ENCODE measurements at regions not wholly inside any gene's neighbourhood (a gene's known extent, or its start where the extent isn't known, plus 50 kb on each side); places are given as distances from the start of the nearest gene placed in this dataset.

- no peak for DNase-seq
- H3K27me3 Mint-ChIP-seq = no peaks in the 10 kb centered on the region
- CTCF ChIA-PET = no interaction called here
- H3K4me1 Mint-ChIP-seq = no peaks in the 10 kb centered on the region
- no peaks in the 10 kb centered on the region for H3K36me3 Mint-ChIP-seq
- H3K27ac Mint-ChIP-seq = no peak overlapping the region
- no peak overlapping the region for H3K4me3 Mint-ChIP-seq
- ATAC-seq = no peak
- no peaks in the 10 kb centered on the region for H3K9me3 Mint-ChIP-seq (ENCODE audit: low read depth)
Measured at GRCh38 chr2:6343076-6343475, 522.6 kb downstream of the CMPK2 start.

GRCh38 chr2:6352247-6352646 lies 513.5 kb downstream of the CMPK2 start:
- CTCF ChIA-PET = no interaction called here
- Mint-ChIP-seq H3K4me1 (no peaks in the 10 kb centered on the region), H3K4me3 (no peak overlapping the region), H3K27ac (no peak overlapping the region), H3K36me3 (no peaks in the 10 kb centered on the region), H3K9me3 (ENCODE audit: low read depth) (no peaks in the 10 kb centered on the region), H3K27me3 (no peaks in the 10 kb centered on the region)
- ATAC-seq (no peak), DNase-seq (no peak)

DNA sequence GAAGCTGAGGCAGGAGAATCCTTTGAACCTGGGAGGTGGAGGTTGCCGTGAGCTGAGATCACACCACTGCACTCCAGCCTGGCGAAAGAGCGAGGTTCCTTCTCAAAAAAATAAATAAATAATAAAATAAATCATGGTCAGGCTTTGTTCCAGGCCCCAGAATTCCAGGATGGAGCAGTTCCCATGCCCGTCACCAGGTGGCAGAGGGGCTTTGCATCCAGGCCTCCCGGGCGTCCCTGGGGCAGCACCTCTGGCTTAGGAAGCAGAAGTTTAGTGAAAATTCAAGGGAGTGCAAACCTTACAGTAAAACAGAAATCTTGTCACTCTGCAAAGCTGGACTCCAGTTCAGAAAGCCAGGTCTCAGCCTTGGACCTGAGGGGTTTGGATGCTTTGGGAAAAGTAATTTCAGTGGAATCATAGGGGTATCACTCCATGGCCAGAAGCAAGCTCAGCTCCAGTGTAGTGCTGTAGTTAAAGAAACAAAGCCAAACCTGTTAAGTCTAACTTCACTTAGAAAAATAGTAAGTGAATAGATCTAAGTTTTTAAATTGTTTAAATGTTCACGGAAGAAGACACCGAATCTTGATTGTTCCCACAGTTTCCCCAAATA lies 512.7 kb downstream of the CMPK2 start:
- no peak for ATAC-seq
- H3K27ac Mint-ChIP-seq = no peak overlapping the region
- no peak overlapping the region for H3K4me3 Mint-ChIP-seq
- no peaks in the 10 kb centered on the region for H3K9me3 Mint-ChIP-seq (ENCODE audit: low read depth)
- no peaks in the 10 kb centered on the region for H3K36me3 Mint-ChIP-seq
- no peak for DNase-seq
- H3K4me1 Mint-ChIP-seq = no peaks in the 10 kb centered on the region
- H3K27me3 Mint-ChIP-seq = no peaks in the 10 kb centered on the region
- CTCF ChIA-PET = no interaction called here

GRCh38 chr2:6353669-6354068 lies 512.0 kb downstream of the CMPK2 start:
- ATAC-seq (no peak), DNase-seq (no peak)
- Mint-ChIP-seq H3K9me3 (ENCODE audit: low read depth) (no peaks in the 10 kb centered on the region), H3K36me3 (no peaks in the 10 kb centered on the region), H3K4me1 (no peaks in the 10 kb centered on the region), H3K27me3 (no peaks in the 10 kb centered on the region), H3K4me3 (no peak overlapping the region), H3K27ac (no peak overlapping the region)
- CTCF ChIA-PET = no interaction called here

DNA sequence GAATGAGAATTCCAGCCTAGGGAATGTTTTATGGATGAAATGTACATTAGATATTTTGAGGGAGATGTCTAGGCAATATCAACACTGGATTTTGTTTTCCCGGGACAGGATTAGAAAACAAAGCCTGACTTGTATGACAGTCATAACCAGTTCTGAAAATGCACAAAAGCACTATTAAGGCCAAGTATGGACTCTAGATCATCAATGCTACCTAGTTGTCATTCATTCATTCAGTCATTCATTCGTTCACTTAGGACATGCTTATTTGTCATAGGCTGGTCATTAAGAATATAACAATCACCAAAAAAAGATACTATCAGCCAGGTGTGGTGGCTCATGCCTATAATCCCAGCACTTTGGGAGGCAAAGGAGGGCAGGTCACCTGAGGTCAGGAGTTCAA lies 511.2 kb downstream of the CMPK2 start:
- Mint-ChIP-seq H3K27me3 (no peaks in the 10 kb centered on the region), H3K9me3 (ENCODE audit: low read depth) (peaks cover 2% of the 10 kb centered on the region), H3K27ac (no peak overlapping the region), H3K4me3 (no peak overlapping the region), H3K4me1 (no peaks in the 10 kb centered on the region), H3K36me3 (no peaks in the 10 kb centered on the region)
- CTCF ChIA-PET = no interaction called here
- ATAC-seq (no peak), DNase-seq (no peak)

GRCh38 chr2:6355886-6356761 lies 509.6 kb downstream of the CMPK2 start:
- no peak overlapping the region for H3K27ac Mint-ChIP-seq
- DNase-seq (no peak), ATAC-seq (no peak)
- peaks cover 2% of the 10 kb centered on the region for H3K9me3 Mint-ChIP-seq (ENCODE audit: low read depth)
- H3K36me3 Mint-ChIP-seq = no peaks in the 10 kb centered on the region
- no peak overlapping the region for H3K4me3 Mint-ChIP-seq
- CTCF ChIA-PET = no interaction called here
- no peaks in the 10 kb centered on the region for H3K27me3 Mint-ChIP-seq
- H3K4me1 Mint-ChIP-seq = no peaks in the 10 kb centered on the region

GRCh38 chr2:6358546-6358945 lies 507.2 kb downstream of the CMPK2 start:
- DNase-seq = no peak

GRCh38 chr2:6358985-6359384 lies 506.7 kb downstream of the CMPK2 start:
- Mint-ChIP-seq H3K36me3 (no peaks in the 10 kb centered on the region), H3K27me3 (no peaks in the 10 kb centered on the region), H3K27ac (no peak overlapping the region), H3K4me1 (no peaks in the 10 kb centered on the region), H3K4me3 (no peak overlapping the region), H3K9me3 (ENCODE audit: low read depth) (peaks cover 5% of the 10 kb centered on the region)
- DNase-seq = no peak
- no peak for ATAC-seq
- CTCF ChIA-PET = no interaction called here

More at GRCh38 chr2:6358546-6358945, 507.2 kb downstream of the CMPK2 start:
- Mint-ChIP-seq H3K4me3 (no peak overlapping the region), H3K27me3 (no peaks in the 10 kb centered on the region), H3K27ac (no peak overlapping the region), H3K36me3 (no peaks in the 10 kb centered on the region), H3K4me1 (no peaks in the 10 kb centered on the region), H3K9me3 (ENCODE audit: low read depth) (peaks cover 5% of the 10 kb centered on the region)
- ATAC-seq = no peak
- CTCF ChIA-PET = no interaction called here

DNA sequence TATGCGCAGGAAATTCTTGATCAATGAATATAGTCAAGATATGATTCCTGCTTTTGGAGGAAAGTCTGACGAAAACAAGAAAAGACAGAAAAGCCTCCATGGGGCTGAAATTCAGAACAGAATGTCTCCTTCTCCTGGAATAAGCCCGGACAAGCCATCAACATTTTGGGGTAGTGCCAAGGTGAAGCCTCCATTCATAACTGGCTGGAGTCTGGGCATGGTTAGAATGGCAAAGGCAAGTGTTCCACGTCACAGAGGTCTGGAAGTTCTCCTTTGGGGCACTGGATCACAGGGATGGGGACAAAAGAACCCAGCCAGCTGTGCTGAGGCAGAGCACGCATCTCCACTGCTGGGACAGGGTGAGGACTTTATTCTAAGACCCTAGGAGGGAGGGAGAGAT lies 505.7 kb downstream of the CMPK2 start:
- H3K27ac Mint-ChIP-seq = no peak overlapping the region
- ATAC-seq (no peak), DNase-seq (no peak)
- peaks cover 5% of the 10 kb centered on the region for H3K9me3 Mint-ChIP-seq (ENCODE audit: low read depth)
- no peaks in the 10 kb centered on the region for H3K4me1 Mint-ChIP-seq
- H3K27me3 Mint-ChIP-seq = no peaks in the 10 kb centered on the region
- no peaks in the 10 kb centered on the region for H3K36me3 Mint-ChIP-seq
- H3K4me3 Mint-ChIP-seq = no peak overlapping the region
- CTCF ChIA-PET = no interaction called here

GRCh38 chr2:6362671-6363450 lies 502.8 kb downstream of the CMPK2 start:
- CTCF ChIA-PET = no interaction called here
- no peak for ATAC-seq
- no peak for DNase-seq
- no peaks in the 10 kb centered on the region for H3K36me3 Mint-ChIP-seq
- H3K9me3 Mint-ChIP-seq (ENCODE audit: low read depth) = peaks cover 5% of the 10 kb centered on the region
- H3K27me3 Mint-ChIP-seq = no peaks in the 10 kb centered on the region
- H3K4me3 Mint-ChIP-seq = no peak overlapping the region
- H3K4me1 Mint-ChIP-seq = no peaks in the 10 kb centered on the region
- no peak overlapping the region for H3K27ac Mint-ChIP-seq

GRCh38 chr2:6368281-6368680 lies 497.4 kb downstream of the CMPK2 start:
- H3K9me3 Mint-ChIP-seq (ENCODE audit: low read depth) = no peaks in the 10 kb centered on the region
- no peak overlapping the region for H3K4me3 Mint-ChIP-seq
- no peaks in the 10 kb centered on the region for H3K4me1 Mint-ChIP-seq
- DNase-seq (no peak), ATAC-seq (no peak)
- H3K27ac Mint-ChIP-seq = no peak overlapping the region
- H3K36me3 Mint-ChIP-seq = no peaks in the 10 kb centered on the region
- CTCF ChIA-PET = no interaction called here
- H3K27me3 Mint-ChIP-seq = no peaks in the 10 kb centered on the region

DNA sequence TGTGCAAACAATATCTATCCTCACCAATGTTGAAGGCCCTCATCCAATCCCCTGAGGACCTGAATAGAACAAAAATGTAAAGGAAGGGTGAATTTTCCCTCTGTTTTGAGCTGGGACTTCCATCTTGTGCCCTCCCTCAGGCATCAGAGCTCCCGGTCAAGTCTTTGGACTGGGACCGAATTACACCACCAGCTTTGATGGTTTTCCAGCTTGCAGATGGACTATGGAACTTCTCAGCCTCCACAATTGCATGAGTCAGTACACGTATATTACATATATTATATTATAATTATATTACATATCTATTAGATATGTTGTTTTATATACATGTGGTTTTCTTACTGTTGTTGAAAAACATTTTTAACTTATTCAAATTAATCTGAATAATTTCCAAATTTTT lies 496.4 kb downstream of the CMPK2 start:
- Mint-ChIP-seq H3K36me3 (no peaks in the 10 kb centered on the region), H3K27me3 (no peaks in the 10 kb centered on the region), H3K4me3 (no peak overlapping the region), H3K9me3 (ENCODE audit: low read depth) (no peaks in the 10 kb centered on the region), H3K27ac (no peak overlapping the region), H3K4me1 (no peaks in the 10 kb centered on the region)
- ATAC-seq (no peak), DNase-seq (no peak)
- CTCF ChIA-PET = no interaction called here

- CTCF ChIA-PET = no interaction called here
- no peak for DNase-seq
- H3K36me3 Mint-ChIP-seq = no peaks in the 10 kb centered on the region
- no peak overlapping the region for H3K27ac Mint-ChIP-seq
- ATAC-seq = no peak
- no peaks in the 10 kb centered on the region for H3K4me1 Mint-ChIP-seq
- no peaks in the 10 kb centered on the region for H3K27me3 Mint-ChIP-seq
- no peak overlapping the region for H3K4me3 Mint-ChIP-seq
- H3K9me3 Mint-ChIP-seq (ENCODE audit: low read depth) = no peaks in the 10 kb centered on the region
Measured at GRCh38 chr2:6370753-6371551, 494.8 kb downstream of the CMPK2 start.

Data from activated CD8-positive, alpha-beta memory T cell treated with anti-CD3 and anti-CD28 coated beads, Interleukin-2, amount 10 ng/mL, durations not matched to agents 7 days and 5 days (primary cell).